Mesendoderm (in vitro differentiated cells): ENCODE measurements at regions not wholly inside any gene's neighbourhood (a gene's known extent, or its start where the extent isn't known, plus 50 kb on each side); places are given as distances from the start of the nearest gene placed in this dataset.

Experiments used
- DNase-seq: peaks from one replicate; pipeline ENCODE4 v3.0.0; 2013
- H2AK5ac ChIP-seq: 2 replicates; pipeline ENCODE4 v1.6.1; 2013; ENCODE audit warnings: low read length, inconsistent platforms
- H2BK120ac ChIP-seq: 2 replicates; pipeline ENCODE4 v1.6.1; 2013; ENCODE audit warnings: low read depth, mild to moderate bottlenecking, low read length, moderate library complexity, mixed read lengths
- H2BK15ac ChIP-seq: replicated peaks from 2 replicates; pipeline ENCODE4 v1.6.1; 2013; ENCODE audit warnings: low read depth, mild to moderate bottlenecking, moderate library complexity
- H2BK5ac ChIP-seq: 2 replicates; pipeline ENCODE4 v1.6.1; 2013; ENCODE audit warnings: low read length, inconsistent platforms
- H3K18ac ChIP-seq: 2 replicates; pipeline ENCODE4 v1.6.1; 2013; ENCODE audit warnings: mild to moderate bottlenecking, low read length, mixed read lengths
- H3K23ac ChIP-seq: one replicate; pipeline ENCODE4 v1.6.1; 2013; ENCODE audit warnings: low read length
- H3K27ac ChIP-seq: 2 replicates; pipeline ENCODE4 v1.5.1; 2013; ENCODE audit warnings: low read depth, mild to moderate bottlenecking, inconsistent platforms, low read length, moderate library complexity
- H3K27me3 ChIP-seq: 2 replicates; pipeline ENCODE4 v1.6.1; 2013; ENCODE audit warnings: low read length, control low read depth, mild to moderate bottlenecking, inconsistent platforms; ENCODE audit not compliant: insufficient read depth, poor library complexity
- H3K36me3 ChIP-seq: 2 replicates; pipeline ENCODE4 v1.6.1; 2013; ENCODE audit warnings: low read length, inconsistent platforms; ENCODE audit not compliant: control insufficient read depth, insufficient read depth
- H3K4ac ChIP-seq: one replicate; pipeline ENCODE4 v1.6.1; 2013; ENCODE audit warnings: low read depth, mild to moderate bottlenecking, low read length, moderate library complexity
- H3K4me1 ChIP-seq: 2 replicates; pipeline ENCODE4 v1.6.1; 2013; ENCODE audit warnings: low read depth, low read length, inconsistent platforms; ENCODE audit not compliant: control insufficient read depth
- H3K4me2 ChIP-seq: 2 replicates; pipeline ENCODE4 v1.6.1; 2013; ENCODE audit warnings: low read length
- H3K4me3 ChIP-seq: 2 replicates; pipeline ENCODE4 v1.5.1; 2013; ENCODE audit warnings: mild to moderate bottlenecking, low read length
- H3K56ac ChIP-seq: one replicate; pipeline ENCODE4 v1.6.1; 2013; ENCODE audit warnings: low read length
- H3K79me1 ChIP-seq: 2 replicates; pipeline ENCODE4 v1.6.1; 2013; ENCODE audit warnings: low read length, inconsistent platforms
- H3K79me2 ChIP-seq: 2 replicates; pipeline ENCODE4 v1.6.1; 2013; ENCODE audit warnings: mild to moderate bottlenecking, low read length; ENCODE audit not compliant: control insufficient read depth, insufficient read depth
- H3K9ac ChIP-seq: 2 replicates; pipeline ENCODE4 v1.6.1; 2013; ENCODE audit warnings: low read length, inconsistent platforms
- H4K5ac ChIP-seq: one replicate; pipeline ENCODE4 v1.6.1; 2013; ENCODE audit warnings: low read length
- H4K8ac ChIP-seq: one replicate; pipeline ENCODE4 v1.6.1; 2013; ENCODE audit warnings: low read depth, mild to moderate bottlenecking, control low read depth, low read length, moderate library complexity
- WGBS: extraction: QIAGEN DNeasy Blood & Tissue Kit; methylation state at CpG from one replicate; pipeline ENCODE4 v1.1.7; 2013; ENCODE audit warnings: low lambda C conversion rate, missing lambda C conversion rate; ENCODE audit not compliant: insufficient coverage; ENCODE audit errors: extremely low coverage; 5-methylcytosine and 5-hydroxymethylcytosine counted together

GRCh38 chr7:133132906-133133305 lies 51.0 kb upstream of the CHCHD3 start:
- no CpG with 5 or more reads among the region's 4 CpGs for WGBS
- H2BK15ac ChIP-seq = no peak overlapping the region
- H3K4me1 ChIP-seq = no peaks in the 10 kb centered on the region
- H3K18ac ChIP-seq = no peak overlapping the region
- no peaks in the 10 kb centered on the region for H3K36me3 ChIP-seq
- H3K4me3 ChIP-seq = no peak overlapping the region
- H3K4me2 ChIP-seq = no peak overlapping the region
- no peak overlapping the region for H3K23ac ChIP-seq
- no peak overlapping the region for H3K27ac ChIP-seq
- no peak overlapping the region for H4K8ac ChIP-seq
- no peak overlapping the region for H2BK5ac ChIP-seq
- H3K56ac ChIP-seq = no peak overlapping the region
- H3K27me3 ChIP-seq = no peaks in the 10 kb centered on the region
- no peaks in the 10 kb centered on the region for H3K79me1 ChIP-seq
- no peak overlapping the region for H3K9ac ChIP-seq
- no peak overlapping the region for H2AK5ac ChIP-seq
- H3K79me2 ChIP-seq = no peaks in the 10 kb centered on the region
- no peak overlapping the region for H4K5ac ChIP-seq
- no peak overlapping the region for H2BK120ac ChIP-seq
- no peak overlapping the region for H3K4ac ChIP-seq
- no peak for DNase-seq

- Histone ChIP-seq H4K5ac (no peak overlapping the region), H3K23ac (no peak overlapping the region), H2BK15ac (no peak overlapping the region), H3K4me3 (no peak overlapping the region), H3K36me3 (no peaks in the 10 kb centered on the region), H2BK120ac (no peak overlapping the region), H3K56ac (no peak overlapping the region), H3K79me2 (no peaks in the 10 kb centered on the region), H2AK5ac (no peak overlapping the region), H2BK5ac (no peak overlapping the region), H3K9ac (no peak overlapping the region), H3K18ac (no peak overlapping the region), H3K79me1 (no peaks in the 10 kb centered on the region), H3K27ac (no peak overlapping the region), H3K4me2 (no peak overlapping the region), H3K4me1 (no peaks in the 10 kb centered on the region), H3K27me3 (no peaks in the 10 kb centered on the region), H3K4ac (no peak overlapping the region), H4K8ac (no peak overlapping the region)
- no peak for DNase-seq
Measured at GRCh38 chr7:133134810-133135209, 52.9 kb upstream of the CHCHD3 start.

GRCh38 chr7:133135451-133135850 lies 53.6 kb upstream of the CHCHD3 start:
- Histone ChIP-seq H3K27ac (no peak overlapping the region), H3K4me2 (no peak overlapping the region), H2AK5ac (no peak overlapping the region), H3K4me3 (no peak overlapping the region), H3K18ac (no peak overlapping the region), H3K4me1 (no peaks in the 10 kb centered on the region), H3K27me3 (no peaks in the 10 kb centered on the region), H3K56ac (no peak overlapping the region), H4K5ac (no peak overlapping the region), H3K9ac (no peak overlapping the region), H2BK120ac (no peak overlapping the region), H3K23ac (no peak overlapping the region), H4K8ac (no peak overlapping the region), H2BK5ac (no peak overlapping the region), H3K79me2 (no peaks in the 10 kb centered on the region), H2BK15ac (no peak overlapping the region), H3K79me1 (no peaks in the 10 kb centered on the region), H3K36me3 (no peaks in the 10 kb centered on the region), H3K4ac (no peak overlapping the region)
- no peak for DNase-seq
- no CpG with 5 or more reads among the region's 1 CpG for WGBS

GRCh38 chr7:133139350-133139749 lies 57.5 kb upstream of the CHCHD3 start:
- no peak overlapping the region for H2AK5ac ChIP-seq
- no peak overlapping the region for H4K8ac ChIP-seq
- no peak overlapping the region for H3K9ac ChIP-seq
- H3K56ac ChIP-seq = no peak overlapping the region
- no peaks in the 10 kb centered on the region for H3K36me3 ChIP-seq
- H3K79me1 ChIP-seq = no peaks in the 10 kb centered on the region
- no peak overlapping the region for H3K4ac ChIP-seq
- peak; percentile 89 for DNase-seq
- H3K27ac ChIP-seq = no peak overlapping the region
- no peak overlapping the region for H2BK5ac ChIP-seq
- H3K4me1 ChIP-seq = no peaks in the 10 kb centered on the region
- no peak overlapping the region for H3K4me2 ChIP-seq
- no peaks in the 10 kb centered on the region for H3K27me3 ChIP-seq
- no CpG with 5 or more reads among the region's 4 CpGs for WGBS
- H3K4me3 ChIP-seq = no peak overlapping the region
- H3K23ac ChIP-seq = no peak overlapping the region
- no peak overlapping the region for H2BK120ac ChIP-seq
- no peaks in the 10 kb centered on the region for H3K79me2 ChIP-seq
- no peak overlapping the region for H4K5ac ChIP-seq
- H3K18ac ChIP-seq = no peak overlapping the region
- no peak overlapping the region for H2BK15ac ChIP-seq

- H3K36me3 ChIP-seq = no peaks in the 10 kb centered on the region
- H3K27ac ChIP-seq = no peak overlapping the region
- H3K4me2 ChIP-seq = no peak overlapping the region
- no peaks in the 10 kb centered on the region for H3K79me1 ChIP-seq
- H3K4me3 ChIP-seq = no peak overlapping the region
- no peak overlapping the region for H2BK15ac ChIP-seq
- H3K56ac ChIP-seq = no peak overlapping the region
- H3K9ac ChIP-seq = no peak overlapping the region
- no peaks in the 10 kb centered on the region for H3K79me2 ChIP-seq
- H3K4me1 ChIP-seq = no peaks in the 10 kb centered on the region
- no peak overlapping the region for H3K18ac ChIP-seq
- no peaks in the 10 kb centered on the region for H3K27me3 ChIP-seq
- no peak overlapping the region for H4K8ac ChIP-seq
- no CpG with 5 or more reads among the region's 4 CpGs for WGBS
- H2AK5ac ChIP-seq = no peak overlapping the region
- H2BK5ac ChIP-seq = no peak overlapping the region
- no peak overlapping the region for H4K5ac ChIP-seq
- no peak for DNase-seq
- no peak overlapping the region for H3K23ac ChIP-seq
- H3K4ac ChIP-seq = no peak overlapping the region
- no peak overlapping the region for H2BK120ac ChIP-seq
Measured at GRCh38 chr7:133139801-133140200, 57.9 kb upstream of the CHCHD3 start.

GRCh38 chr7:133140994-133141595 lies 59.2 kb upstream of the CHCHD3 start:
- no CpG with 5 or more reads among the region's 8 CpGs for WGBS
- Histone ChIP-seq H3K4me3 (no peak overlapping the region), H3K36me3 (no peaks in the 10 kb centered on the region), H3K23ac (no peak overlapping the region), H3K79me1 (no peaks in the 10 kb centered on the region), H2AK5ac (no peak overlapping the region), H3K27ac (no peak overlapping the region), H3K4me1 (no peaks in the 10 kb centered on the region), H4K8ac (no peak overlapping the region), H2BK120ac (no peak overlapping the region), H4K5ac (no peak overlapping the region), H2BK5ac (no peak overlapping the region), H3K56ac (no peak overlapping the region), H3K4me2 (no peak overlapping the region), H3K9ac (no peak overlapping the region), H3K27me3 (no peaks in the 10 kb centered on the region), H3K79me2 (no peaks in the 10 kb centered on the region), H3K4ac (no peak overlapping the region), H2BK15ac (no peak overlapping the region), H3K18ac (no peak overlapping the region)
- no peak for DNase-seq
